ENCODE measurements at regions not wholly inside any gene's neighbourhood (a gene's known extent, or its start where the extent isn't known, plus 50 kb on each side); places are given as distances from the start of the nearest gene placed in this dataset.

DNA sequence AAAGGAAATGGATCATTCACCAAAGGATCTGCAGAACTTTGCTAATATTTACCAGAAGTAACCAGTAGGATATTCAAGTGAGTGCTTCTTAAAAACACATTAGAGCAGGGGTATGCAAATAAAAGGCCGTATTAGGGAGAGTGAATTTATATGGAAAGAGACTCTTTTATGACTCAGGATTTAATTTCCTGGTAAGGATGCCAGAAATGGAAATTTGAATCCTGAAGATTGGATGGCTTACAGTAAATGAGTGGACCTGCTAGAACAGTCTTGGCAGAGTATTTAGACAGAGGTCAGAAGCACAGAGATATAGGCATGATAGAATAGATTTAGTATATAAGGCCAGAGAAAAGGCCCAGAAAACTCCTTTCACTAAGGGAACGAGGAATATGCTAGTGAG, 201.6 kb downstream of the SLITRK5 start:
- no peak for DNase-seq (ENCODE audit: low read depth, low spot score)

DNA sequence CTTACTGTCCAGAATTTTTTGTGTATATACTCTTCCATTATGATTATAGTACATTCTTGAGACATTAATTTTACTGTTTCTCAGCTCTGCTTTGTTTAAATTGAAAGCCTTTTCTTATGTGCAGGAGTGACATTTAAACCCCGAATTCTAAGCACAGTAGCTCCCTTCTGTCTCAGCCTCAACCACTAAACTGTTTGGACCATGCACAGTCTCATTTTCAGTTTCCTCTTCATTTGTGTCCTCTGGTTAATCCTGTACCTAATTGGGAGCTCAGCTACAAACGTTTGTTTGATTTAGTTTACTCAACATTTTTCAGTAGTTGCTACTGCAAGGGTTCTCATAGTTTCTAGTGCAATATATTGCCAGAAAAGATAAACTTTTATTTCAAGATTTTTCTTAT, 206.3 kb downstream of the SLITRK5 start:
- no peak for DNase-seq (ENCODE audit: low read depth, low spot score)

DNA sequence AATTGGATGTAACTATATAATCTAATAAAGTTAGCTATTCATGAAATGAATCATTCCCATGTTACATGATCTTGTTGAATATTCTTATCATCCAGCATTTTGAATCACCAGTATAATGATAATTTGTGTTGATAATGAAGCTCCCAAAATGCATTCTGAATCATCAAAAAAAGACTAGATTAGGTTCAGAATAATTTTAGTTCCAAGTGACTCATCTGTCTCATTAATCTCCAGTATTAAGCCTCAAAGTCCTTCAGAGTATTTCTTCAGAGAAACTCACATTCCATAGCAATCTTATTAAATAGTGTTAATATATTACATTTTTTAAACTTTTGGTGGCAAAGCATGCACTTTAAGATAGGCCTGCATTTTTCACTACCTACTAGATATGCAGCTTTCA, 207.5 kb downstream of the SLITRK5 start:
- DNase-seq (ENCODE audit: low read depth, low spot score): no peak

DNA sequence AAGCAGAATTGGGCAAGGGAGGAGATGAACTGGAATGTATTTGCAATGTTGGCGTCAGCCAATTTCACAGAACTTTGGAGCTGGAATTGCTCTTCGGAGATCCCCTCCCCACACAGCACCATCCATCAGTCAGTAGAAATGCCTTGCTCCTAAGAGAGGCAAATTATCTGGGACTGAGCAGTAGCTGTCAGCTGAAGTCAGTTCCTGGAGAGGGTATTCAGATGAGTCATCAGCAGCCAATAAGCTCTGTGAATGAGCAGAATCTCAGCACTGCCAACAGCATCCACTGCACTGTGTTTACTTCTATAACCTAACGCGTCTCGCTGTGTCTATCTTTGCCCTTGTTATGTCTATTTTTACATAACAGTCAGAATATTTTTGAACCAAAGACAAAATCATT, 213.7 kb downstream of the SLITRK5 start:
- DNase-seq (ENCODE audit: low read depth, low spot score): no peak

DNA sequence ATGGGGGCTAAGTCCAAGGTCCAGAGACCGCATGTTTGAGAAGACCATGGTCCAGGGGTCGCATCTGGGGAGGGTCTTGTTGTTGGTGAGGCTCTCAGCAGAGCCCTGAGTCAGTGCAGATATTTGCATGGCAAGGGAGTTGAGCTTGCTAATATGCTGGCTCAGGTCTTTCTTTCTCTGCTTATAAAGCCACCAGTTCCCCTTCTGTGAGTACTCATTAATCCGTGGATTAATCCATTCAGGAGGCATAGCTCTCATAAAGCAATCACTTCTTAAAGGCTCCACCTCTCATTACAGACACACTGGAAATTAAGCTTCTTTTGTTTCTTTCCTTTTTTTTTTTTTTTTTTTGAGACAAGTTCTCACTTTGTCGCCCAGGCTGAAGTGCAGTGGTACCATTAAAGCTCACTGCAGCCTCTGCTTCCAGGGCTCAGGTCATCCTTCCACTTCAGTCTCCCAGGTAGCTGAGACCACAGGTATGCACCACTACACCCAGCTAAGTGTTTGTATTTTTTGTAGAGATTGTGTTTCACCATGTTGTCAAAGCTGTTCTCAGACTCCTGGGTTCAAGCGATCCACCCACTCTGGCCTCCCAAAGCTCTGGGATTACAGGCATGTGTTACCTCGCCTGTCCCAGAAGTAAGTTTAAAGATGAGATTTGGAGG, 216.4 kb downstream of the SLITRK5 start:
- DNase-seq (ENCODE audit: low read depth, low spot score): no peak

DNA sequence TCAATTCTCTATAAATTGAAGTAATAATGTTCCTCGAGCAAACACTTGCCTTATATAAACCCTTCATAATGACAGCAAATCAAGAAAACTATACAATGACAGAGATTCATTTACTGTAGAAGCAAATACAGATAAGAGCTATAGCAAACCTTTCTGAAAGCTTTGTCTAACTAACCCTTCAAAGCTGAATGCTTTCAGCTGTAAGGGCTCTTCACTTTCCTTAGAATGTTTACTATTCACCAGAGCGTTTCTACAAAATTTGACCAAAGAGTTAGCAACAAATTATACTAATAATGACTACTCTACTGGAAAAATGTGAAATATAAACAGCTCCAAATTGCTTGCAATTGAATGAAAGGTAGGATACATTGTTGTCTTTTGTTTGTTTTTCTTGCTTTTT, 218.1 kb downstream of the SLITRK5 start:
- no peak for DNase-seq (ENCODE audit: low read depth, low spot score)

DNA sequence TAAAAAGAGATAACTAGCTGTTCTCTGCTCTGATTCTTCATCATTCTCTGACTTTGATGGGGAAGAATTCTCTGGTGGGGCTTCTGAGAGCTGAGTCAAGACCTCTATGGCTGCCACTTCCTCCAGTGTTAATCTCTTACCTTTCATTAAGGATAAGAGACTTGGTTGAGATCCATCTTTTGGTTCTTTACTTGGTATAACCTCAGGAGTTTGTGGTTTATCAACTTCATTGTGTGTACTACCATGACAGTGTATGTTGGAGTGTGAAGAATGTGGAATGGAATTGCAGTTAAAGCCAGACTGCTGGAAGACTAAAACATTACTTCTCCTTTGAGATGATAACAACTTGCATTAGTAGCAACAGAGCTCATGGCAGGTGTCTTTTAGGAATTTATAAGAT, 222.0 kb downstream of the SLITRK5 start:
- no peak for DNase-seq (ENCODE audit: low read depth, low spot score)

DNA sequence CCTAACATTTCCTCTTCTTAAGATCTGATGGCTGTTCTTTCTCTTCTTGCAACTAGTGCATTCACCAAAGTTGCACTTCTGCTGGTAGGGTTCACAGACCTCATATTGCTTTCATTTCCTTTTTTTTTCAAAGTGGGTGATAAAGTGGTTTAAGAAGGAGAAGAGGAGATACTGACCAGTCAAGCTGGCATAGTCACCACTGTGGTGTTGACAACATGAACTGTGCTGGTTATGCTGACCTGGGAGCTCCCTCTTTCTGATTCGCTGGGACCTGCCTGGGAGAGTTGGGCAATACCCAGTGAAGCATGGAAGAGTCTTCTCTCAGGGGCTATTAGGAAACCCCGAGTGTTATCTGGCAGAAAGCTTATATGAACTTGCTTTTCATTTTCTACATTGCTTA, 222.9 kb downstream of the SLITRK5 start:
- no peak for DNase-seq (ENCODE audit: low read depth, low spot score)

DNA sequence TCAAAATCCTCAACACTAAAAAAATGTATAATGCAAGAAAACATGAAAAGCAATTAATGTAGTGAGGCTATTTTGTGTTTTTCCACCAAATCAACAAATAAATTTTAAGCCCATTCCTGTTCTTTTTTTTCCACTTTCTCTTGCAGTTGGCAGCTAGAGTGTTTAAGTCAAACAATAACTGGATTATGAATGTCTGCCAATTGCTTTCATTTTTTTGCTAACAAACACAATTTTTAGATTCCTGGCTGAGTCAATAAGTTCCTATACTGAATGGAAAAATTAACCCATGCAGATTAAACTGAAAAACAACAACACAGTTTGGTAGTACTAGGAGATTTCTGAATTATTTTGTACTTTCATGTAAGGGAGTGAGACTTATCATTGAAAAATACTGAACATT, 232.4 kb downstream of the SLITRK5 start:
- DNase-seq (ENCODE audit: low read depth, low spot score): no peak

DNA sequence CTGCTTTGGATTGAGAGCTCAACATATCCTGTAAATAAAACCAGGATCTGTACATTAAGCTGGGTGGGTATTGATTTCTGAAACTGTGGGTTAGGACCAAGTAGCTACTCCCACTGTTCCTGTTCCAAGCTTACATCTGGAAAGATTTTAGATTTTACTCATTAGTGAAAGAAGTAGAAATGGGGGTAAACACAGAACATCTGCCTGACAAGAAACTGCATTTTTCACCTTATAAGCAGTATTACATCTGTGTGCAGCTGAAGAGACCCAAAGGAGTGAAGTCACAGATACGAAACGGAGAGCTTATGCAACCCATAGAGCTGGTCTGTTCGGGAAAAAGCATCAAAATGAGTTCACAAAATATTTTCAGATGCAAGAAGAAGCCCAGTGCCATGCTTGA, 235.2 kb downstream of the SLITRK5 start:
- no peak for DNase-seq (ENCODE audit: low read depth, low spot score)

DNA sequence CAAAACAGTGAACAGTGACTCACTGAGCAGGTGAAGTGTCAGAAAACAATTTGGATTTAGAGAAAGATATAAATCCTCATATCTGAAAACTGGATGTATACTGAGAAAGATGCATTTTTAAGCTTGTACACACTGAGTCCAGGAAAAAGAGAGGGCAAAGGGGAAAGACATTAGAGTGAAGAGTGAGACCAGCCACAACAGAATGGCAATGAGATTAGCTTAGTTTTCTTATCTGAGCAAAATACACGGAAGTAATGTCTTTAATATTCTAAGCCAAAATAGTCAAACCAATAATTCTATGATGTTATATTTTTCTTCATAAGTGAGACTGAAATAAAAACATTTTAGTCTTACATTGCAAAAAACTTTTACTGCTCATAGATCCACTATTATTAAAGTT, 236.0 kb downstream of the SLITRK5 start:
- DNase-seq (ENCODE audit: low read depth, low spot score): no peak

DNA sequence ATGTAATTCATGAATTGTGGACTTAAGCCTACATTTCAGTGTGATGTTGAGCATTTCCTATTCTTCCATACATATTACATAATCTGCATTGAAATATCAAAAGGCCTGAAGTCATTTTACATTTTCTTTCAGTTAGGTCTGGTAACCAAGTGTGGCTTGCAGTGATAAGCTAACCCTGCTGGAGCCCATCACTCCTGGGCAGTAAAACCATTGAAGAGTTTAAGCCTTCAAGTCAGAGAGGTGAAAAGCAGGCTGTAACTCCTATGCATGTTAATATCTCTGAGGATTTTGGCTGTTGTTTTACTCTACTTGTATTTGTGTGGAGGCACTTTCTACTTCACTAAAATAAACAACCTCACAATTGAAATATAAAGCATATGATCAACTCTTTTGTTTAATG, 248.8 kb downstream of the SLITRK5 start:
- DNase-seq (ENCODE audit: low read depth, low spot score): no peak

DNA sequence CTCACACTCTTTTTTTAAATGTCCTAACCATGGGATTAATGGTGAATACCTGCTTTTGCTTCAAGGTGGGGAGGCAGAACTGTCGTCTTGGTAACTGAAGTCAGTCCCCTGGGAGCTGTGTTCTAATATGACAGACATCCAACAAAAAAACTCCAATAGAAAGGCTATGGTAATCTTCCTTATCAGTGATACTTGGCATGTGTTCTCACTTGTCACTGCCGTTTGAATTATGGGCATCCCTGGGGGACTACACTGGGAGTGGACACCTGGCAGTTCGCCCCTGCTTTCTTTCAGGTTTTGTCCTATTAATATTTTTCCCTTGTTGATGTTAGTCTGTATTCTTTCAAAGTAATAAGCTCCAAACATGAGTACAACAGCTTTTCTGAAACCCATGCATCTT, 252.6 kb downstream of the SLITRK5 start:
- no peak for DNase-seq (ENCODE audit: low read depth, low spot score)

DNA sequence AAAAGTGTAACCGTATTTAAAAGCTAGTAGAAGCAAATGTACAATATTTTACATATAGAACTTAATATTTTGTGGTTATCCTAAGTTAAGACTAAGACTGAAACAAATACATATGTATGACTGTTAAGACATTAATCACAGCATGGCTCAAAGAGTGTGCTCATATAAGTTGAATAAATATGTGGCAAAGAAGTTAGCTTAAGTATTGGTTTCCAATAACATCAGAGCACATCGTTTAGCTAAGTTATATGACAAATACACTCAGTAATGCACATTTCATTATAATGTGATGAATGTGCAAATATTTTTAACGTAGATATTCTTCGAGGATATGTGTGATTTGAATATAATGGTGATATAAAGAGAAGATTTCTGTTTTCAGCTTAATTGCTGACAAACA, 253.8 kb downstream of the SLITRK5 start:
- DNase-seq (ENCODE audit: low read depth, low spot score): no peak

DNA sequence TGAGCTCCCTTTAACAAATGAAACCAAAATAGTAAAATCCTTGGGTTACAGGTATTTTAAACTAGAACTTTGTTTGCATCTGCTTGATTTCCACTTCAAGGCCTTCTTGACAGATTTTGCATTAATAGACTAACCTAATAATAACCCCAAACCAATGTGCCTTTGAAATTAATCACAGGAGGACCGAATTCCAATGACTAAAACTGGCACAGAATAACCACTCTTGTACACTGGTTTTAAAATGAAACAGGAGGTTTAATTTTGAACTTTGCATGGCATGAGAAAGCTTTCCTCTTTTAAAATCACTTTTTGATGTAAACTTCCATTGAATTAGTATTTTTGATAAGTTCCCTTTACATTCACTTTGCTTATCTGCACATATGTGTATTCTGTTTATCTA, 269.6 kb downstream of the SLITRK5 start:
- DNase-seq (ENCODE audit: low read depth, low spot score): no peak

DNA sequence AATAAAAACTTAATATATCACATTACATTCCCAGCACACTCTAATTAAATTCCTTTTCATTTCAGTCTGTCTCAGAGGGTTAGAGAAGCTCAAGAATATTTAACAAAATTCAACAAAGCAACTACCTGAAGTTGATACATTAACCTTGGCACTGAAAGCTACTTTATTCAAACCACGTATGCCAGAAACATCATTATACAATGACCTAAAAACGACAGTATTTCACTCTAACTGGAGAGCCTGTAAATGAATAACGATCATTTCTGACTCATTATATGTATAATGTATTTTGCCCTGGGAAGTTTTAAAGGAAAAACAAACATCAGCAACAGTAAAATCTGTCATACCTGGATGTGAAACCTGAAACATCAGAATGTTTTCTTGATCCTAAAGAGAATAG, 270.1 kb downstream of the SLITRK5 start:
- DNase-seq (ENCODE audit: low read depth, low spot score): no peak

DNA sequence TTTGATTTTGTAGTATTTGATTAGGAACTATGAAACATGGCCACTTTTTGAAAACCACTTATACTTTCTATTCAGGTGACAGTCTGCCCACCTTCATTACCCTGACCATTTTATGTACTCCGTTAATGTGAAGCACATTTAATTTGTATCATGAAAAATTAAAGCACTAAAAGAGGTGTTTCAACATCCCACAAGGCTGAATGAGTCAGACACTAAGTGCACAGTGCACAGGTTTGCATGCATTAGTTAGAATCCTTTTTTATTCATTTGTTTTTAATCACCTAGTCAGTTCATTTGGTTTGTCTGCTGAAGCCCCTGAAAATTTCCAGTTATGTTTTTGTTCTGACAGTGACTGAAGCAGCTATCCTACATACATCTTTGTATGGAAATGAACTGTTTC, 271.0 kb downstream of the SLITRK5 start:
- DNase-seq (ENCODE audit: low read depth, low spot score): no peak

DNA sequence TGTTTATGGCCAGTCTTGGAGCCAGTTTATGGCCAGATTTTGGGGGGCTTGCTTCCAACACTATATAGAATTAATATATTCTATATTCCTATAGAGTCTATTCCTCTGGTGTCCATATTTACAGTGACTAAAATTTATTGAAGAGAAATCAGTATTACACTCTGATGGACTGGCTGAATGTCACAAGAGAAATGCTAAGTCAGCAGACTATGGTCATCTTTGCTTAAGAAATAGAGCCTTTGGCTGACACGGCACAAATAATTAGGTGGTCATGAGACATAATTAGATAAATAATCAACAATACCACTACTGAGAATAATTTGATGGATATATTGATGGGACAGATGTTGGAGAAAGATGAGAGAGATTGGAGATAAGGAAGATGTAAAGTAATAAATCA, 272.9 kb downstream of the SLITRK5 start:
- no peak for DNase-seq (ENCODE audit: low read depth, low spot score)

DNA sequence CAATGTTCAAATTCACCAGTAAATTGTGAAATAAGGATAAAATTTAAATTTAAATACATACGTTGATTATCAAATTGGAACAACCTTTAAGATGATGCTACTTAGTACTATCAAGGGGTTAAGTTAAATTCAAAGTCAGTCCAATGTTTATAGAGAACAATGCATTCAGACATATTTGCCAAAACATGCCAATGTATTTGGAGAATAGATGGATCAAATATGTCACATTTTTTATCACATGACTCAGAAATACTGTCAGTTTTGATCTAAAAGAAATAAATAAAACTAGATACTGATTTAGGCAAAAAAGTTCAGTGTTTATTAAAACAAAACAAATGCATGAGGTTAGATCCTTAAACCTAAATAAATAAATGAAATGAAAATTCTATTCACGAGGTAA, 281.2 kb downstream of the SLITRK5 start:
- no peak for DNase-seq (ENCODE audit: low read depth, low spot score)

DNA sequence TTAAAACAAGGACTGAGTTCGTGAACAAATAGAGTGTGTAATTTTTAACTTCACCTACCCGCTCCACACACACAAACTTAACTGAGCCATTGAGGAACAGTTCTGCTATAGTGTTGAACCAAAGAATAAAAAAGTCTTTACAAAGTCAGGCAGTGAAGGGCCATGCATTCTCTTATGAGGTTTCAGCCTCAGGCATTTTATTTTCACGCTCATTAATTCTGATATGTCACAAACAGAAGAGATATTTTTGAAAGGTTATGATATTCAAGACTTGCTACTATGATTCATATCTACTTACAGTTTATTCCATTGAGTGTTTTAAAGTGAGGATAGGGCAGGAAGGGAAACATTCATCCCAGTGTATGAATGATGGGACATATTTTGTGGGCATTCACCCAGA, 282.2 kb downstream of the SLITRK5 start:
- DNase-seq (ENCODE audit: low read depth, low spot score): no peak

DNA sequence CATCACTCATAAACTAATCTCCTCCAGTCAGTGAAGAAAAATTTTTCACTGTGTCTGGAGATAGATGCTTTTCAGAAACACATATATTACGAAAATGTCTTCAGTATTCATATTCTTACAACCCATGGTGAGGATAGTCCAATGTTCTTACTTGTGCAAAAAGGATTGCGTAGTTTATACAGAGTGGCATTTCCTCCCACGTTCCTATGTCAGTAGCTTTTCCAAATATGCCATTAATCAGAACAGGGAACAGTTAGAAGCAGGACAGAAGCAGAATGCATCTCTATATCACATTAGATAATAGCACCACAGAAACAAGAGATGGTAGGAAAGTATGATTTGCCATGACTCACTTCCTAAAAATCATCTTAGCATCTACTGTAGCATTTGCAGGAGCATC, 282.9 kb downstream of the SLITRK5 start:
- no peak for DNase-seq (ENCODE audit: low read depth, low spot score)

DNA sequence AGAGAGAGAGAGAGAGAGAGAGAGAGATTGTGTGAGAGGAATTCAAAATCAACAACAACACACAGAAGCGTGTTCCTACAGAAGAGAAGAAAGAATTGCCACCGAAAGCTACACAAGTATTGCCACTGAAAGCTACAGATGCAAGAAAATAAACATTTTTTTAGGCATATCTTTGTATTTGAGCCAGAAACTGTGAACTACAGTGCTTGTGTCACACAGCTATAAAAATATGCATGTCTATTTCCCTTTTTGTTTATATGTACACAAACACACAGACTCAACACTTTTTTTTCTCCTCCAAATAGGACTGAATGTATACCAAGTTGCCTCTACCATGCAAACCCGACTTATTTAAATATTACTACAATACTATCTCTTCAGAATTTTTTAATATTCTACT, 290.4 kb downstream of the SLITRK5 start:
- no peak for DNase-seq (ENCODE audit: low read depth, low spot score)

DNA sequence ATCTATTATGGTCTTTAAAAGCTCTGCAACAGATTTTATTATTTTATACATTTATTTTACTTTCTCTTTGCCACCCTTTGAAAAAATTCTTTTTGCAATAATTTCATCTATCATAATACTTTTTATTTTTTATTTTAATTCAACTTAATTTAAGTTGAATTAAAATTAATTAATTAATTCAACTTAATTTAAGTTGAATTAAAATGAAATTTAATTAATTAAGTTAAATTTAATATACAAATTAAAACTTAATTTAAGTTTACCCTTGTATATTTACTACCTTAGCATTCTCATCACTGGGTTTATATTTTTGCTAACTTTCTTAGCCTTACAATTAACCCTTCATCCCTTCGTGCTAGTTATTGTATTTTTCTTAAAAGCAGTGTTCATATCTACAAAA, 301.4 kb downstream of the SLITRK5 start:
- DNase-seq (ENCODE audit: low read depth, low spot score): no peak

DNA sequence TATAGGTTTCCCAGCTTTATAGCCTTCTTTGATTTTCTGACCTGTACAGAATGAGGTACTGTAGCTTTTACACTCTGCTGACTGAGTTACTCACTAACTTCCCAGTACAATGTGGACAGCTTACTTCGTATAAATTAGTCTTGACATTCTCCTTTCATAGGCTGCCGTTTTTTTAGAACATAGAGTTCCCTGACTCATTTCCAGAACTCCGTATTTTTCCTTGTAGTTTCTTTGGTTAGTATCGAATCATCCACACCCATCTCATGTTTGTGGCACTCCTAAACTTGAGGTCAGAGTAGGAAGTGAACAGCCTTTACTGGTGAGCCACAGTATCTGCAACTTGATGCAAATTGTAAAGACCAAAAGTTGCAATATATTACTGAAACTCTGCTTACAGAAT, 303.9 kb downstream of the SLITRK5 start:
- DNase-seq (ENCODE audit: low read depth, low spot score): no peak

All from pulmonary artery endothelial cell (primary cell).